HL-60/S4 (cell line): ENCODE measurements at regions not wholly inside any gene's neighbourhood (a gene's known extent, or its start where the extent isn't known, plus 50 kb on each side); places are given as distances from the start of the nearest gene placed in this dataset.

Experiments
- in situ Hi-C: fragments of 300-500 bp; cut with MboI; formaldehyde crosslinking; loops from 2 replicates; pipeline ENCODE4 v1.14.3; 2022; ENCODE audit warnings: low sequenced_read_pairs

GRCh38 chr15:96068897-96069296 lies 261.6 kb upstream of the NR2F2 start:
- in situ Hi-C loops, result no loop called here

GRCh38 chr15:96070636-96071035 lies 259.9 kb upstream of the NR2F2 start:
- in situ Hi-C loops, result no loop called here

- in situ Hi-C loops, result no loop called here
Measured at GRCh38 chr15:96072821-96073220, 257.7 kb upstream of the NR2F2 start.

GRCh38 chr15:96073908-96074307 lies 256.6 kb upstream of the NR2F2 start:
- in situ Hi-C loops, result no loop called here

GRCh38 chr15:96075895-96076294 lies 254.6 kb upstream of the NR2F2 start:
- in situ Hi-C loops, result no loop called here

- in situ Hi-C loops, result no loop called here
Measured at GRCh38 chr15:96076350-96076749, 254.2 kb upstream of the NR2F2 start.

DNA sequence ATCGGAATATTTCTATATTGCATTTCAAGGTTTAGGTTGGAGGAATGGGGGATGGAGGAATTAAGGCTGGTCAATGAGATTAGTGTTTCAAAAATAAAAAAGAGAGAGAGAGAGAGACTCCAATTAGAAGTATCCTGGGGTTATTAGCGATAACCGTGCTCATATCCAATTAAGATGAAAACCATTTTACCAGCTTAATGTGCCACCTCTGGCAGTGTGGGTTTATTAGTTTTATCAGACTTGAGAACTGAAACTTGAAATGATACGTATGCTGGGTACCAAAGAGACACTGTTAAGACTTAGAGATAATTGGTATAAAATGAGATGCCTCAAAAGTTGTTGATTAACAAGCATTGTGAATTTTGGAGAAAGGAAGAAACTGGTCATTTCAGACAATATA lies 251.5 kb upstream of the NR2F2 start:
- in situ Hi-C loops, result no loop called here

GRCh38 chr15:96079882-96080281 lies 250.6 kb upstream of the NR2F2 start:
- in situ Hi-C loops, result no loop called here

GRCh38 chr15:96086164-96086563 lies 244.3 kb upstream of the NR2F2 start:
- in situ Hi-C loops, result no loop called here

- in situ Hi-C loops, result no loop called here
Measured at GRCh38 chr15:96087180-96087884, 243.2 kb upstream of the NR2F2 start.

GRCh38 chr15:96088650-96089049 lies 241.8 kb upstream of the NR2F2 start:
- in situ Hi-C loops, result no loop called here

DNA sequence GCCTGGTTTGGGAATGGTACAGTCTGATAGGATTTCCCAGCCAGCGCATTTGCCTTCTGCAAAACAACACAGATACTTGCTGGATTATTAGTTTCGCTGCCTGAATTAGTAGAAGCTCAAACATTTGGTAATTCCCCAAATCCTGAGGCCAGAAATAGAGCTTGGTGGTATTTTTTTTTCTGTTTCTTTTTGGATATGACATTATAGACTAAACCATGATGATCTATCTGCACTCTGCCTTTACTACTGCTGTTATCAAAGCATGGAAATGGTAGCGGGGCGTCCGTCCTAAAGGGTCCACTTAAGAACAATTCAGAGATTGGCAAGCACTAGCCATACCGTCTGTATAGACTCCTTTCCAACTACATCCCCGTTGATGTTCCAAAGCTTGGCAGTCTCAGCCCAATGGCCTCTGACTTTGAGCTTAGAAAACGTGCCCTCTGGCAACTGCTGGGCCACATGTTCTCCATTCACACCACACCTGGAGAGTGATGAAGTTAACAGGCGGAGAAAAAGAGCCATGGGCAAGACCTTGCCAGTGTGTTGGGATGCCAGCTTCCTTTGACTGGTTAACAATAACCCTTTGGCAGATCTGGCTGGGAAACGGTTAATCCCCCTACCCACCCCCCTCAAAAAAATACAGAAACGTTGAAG lies 241.0 kb upstream of the NR2F2 start:
- in situ Hi-C loops, result no loop called here

- in situ Hi-C loops, result no loop called here
Measured at GRCh38 chr15:96092186-96092585, 238.3 kb upstream of the NR2F2 start.

DNA sequence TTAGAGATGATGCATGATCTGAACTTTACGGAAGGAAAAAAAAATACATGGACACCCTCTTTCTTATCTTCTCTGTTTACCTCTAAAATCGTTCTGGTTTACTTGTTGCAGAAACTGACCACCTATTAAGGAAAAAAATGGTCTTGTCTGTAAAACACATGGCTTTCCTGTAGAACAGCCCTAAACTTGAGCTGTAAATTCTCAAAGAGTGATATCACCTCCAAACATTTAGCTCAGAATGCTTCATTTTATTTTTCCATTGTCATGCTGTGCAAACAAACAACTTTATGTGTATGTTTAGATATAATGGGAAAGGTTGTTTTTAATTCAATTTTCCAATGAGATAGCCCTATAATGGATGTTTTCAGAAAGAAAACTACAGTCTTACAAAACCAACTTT lies 237.4 kb upstream of the NR2F2 start:
- in situ Hi-C loops, result no loop called here

DNA sequence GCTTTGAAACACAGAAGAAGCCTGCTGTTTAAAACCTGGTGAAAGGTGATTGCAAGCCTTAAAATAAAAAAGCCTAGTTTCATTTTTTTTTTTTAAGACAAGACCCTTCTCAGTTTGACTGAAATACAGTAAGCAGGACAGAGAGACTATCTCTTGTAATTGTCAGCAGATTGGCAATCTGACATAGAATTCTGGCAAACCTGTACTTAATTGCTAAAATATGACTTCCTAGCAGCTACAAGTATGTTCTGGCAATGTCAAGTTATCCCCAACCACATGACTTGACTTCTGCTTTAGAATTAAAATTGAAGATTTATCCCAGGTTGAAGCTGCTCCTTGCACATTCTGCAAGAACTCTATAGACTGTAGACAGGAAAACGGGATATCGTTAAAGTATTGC lies 232.8 kb upstream of the NR2F2 start:
- in situ Hi-C loops, result no loop called here

- in situ Hi-C loops, result no loop called here
Measured at GRCh38 chr15:96102631-96103030, 227.9 kb upstream of the NR2F2 start.

- in situ Hi-C loops, result no loop called here
Measured at GRCh38 chr15:96106181-96106580, 224.3 kb upstream of the NR2F2 start.

GRCh38 chr15:96106628-96107027 lies 223.9 kb upstream of the NR2F2 start:
- in situ Hi-C loops, result no loop called here

DNA sequence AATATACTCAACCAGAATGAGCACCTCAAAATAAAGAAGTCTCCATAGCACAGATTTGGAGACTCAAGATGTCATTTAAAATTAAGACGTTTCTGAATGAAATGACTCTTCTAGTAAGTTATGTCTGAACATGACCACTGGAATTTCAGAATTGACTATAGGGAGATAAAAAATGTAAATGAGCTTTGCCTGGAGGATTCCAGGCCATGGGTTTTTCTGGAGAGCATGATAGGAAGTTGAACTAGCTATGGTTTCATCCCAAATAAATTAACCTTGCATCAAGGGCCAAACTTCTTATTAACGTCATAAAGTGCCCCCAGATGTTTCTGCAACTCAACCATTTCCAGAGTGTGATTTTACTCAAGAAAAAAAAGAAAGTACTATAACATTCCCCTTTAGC lies 222.6 kb upstream of the NR2F2 start:
- in situ Hi-C loops, result no loop called here

- in situ Hi-C loops, result no loop called here
Measured at GRCh38 chr15:96108405-96108804, 222.1 kb upstream of the NR2F2 start.

DNA sequence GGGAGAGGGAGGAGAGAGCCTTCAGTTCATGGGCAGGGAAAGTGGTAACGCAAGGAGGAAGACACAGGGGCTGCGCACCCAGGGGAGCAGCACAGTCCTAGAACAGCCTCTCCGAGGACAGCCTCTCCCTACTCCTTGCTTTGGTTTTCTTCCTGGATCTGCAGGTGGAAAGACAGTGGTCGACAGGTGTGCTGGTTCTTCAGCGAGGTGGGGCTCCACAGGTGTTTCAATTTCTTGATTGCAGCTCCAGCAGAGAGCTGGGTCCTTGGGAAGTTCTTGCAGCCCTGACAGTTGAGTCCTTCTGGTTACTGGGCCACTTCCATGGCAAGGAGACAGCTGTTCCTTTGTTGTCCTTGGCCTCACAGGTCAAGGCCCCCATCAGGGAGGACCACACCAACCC lies 220.7 kb upstream of the NR2F2 start:
- in situ Hi-C loops, result no loop called here

GRCh38 chr15:96112018-96112417 lies 218.5 kb upstream of the NR2F2 start:
- in situ Hi-C loops, result no loop called here

DNA sequence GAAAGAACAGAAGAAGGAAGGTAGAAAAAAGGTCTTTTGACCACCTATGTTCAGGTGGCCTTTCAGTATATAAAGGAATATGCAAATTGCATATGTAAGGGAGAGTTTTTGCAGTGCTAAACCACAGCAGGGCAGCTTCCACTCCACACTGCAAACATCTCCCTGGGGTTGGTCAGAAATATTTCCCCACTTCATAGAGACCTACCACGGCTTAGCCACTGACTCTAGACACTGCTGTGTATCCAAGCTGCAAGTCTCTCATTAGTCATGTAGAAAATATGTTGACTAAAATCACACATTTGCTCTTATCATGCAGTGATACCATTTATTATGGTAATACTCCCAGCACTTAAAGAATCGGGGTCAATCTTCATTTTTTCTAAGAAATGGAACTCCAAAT lies 214.9 kb upstream of the NR2F2 start:
- in situ Hi-C loops, result no loop called here
